ENCODE measurements at regions not wholly inside any gene's neighbourhood (a gene's known extent, or its start where the extent isn't known, plus 50 kb on each side); places are given as distances from the start of the nearest gene placed in this dataset.

- Mint-ChIP-seq H3K4me1 (ENCODE audit: low read depth) (no peaks in the 10 kb centered on the region), H3K27me3 (no peaks in the 10 kb centered on the region), H3K9me3 (no peaks in the 10 kb centered on the region), H3K36me3 (ENCODE audit: low read depth) (no peaks in the 10 kb centered on the region), H3K4me3 (no peak overlapping the region), H3K27ac (no peak overlapping the region)
- intact Hi-C loops (cut with micrococcal nuclease): no loop called here
Observed at GRCh38 chr11:70699294-70700221, 301.2 kb downstream of the CTTN start.

- Mint-ChIP-seq H3K9me3 (no peaks in the 10 kb centered on the region), H3K4me1 (ENCODE audit: low read depth) (no peaks in the 10 kb centered on the region), H3K27ac (no peak overlapping the region), H3K36me3 (ENCODE audit: low read depth) (no peaks in the 10 kb centered on the region), H3K27me3 (no peaks in the 10 kb centered on the region), H3K4me3 (no peak overlapping the region)
- intact Hi-C loops (cut with micrococcal nuclease): no loop called here
Observed at GRCh38 chr11:70700453-70700852, 302.1 kb downstream of the CTTN start.

- H3K9me3 Mint-ChIP-seq: no peaks in the 10 kb centered on the region
- intact Hi-C loops (cut with micrococcal nuclease): no loop called here
- H3K27ac Mint-ChIP-seq: no peak overlapping the region
- no peak overlapping the region for H3K4me3 Mint-ChIP-seq
- no peaks in the 10 kb centered on the region for H3K4me1 Mint-ChIP-seq (ENCODE audit: low read depth)
- H3K36me3 Mint-ChIP-seq (ENCODE audit: low read depth): no peaks in the 10 kb centered on the region
- H3K27me3 Mint-ChIP-seq: no peaks in the 10 kb centered on the region
Observed at GRCh38 chr11:70700871-70701270, 302.5 kb downstream of the CTTN start.

- H3K27me3 Mint-ChIP-seq: no peaks in the 10 kb centered on the region
- no peaks in the 10 kb centered on the region for H3K4me1 Mint-ChIP-seq (ENCODE audit: low read depth)
- no peaks in the 10 kb centered on the region for H3K36me3 Mint-ChIP-seq (ENCODE audit: low read depth)
- no peak overlapping the region for H3K4me3 Mint-ChIP-seq
- no peak overlapping the region for H3K27ac Mint-ChIP-seq
- intact Hi-C loops (cut with micrococcal nuclease): no loop called here
- H3K9me3 Mint-ChIP-seq: no peaks in the 10 kb centered on the region
Observed at GRCh38 chr11:70702040-70702648, 303.8 kb downstream of the CTTN start.

- intact Hi-C loops (cut with micrococcal nuclease): no loop called here
- Mint-ChIP-seq H3K27me3 (no peaks in the 10 kb centered on the region), H3K27ac (no peak overlapping the region), H3K9me3 (no peaks in the 10 kb centered on the region), H3K4me1 (ENCODE audit: low read depth) (no peaks in the 10 kb centered on the region), H3K36me3 (ENCODE audit: low read depth) (no peaks in the 10 kb centered on the region), H3K4me3 (no peak overlapping the region)
Observed at GRCh38 chr11:70703141-70704064, 305.1 kb downstream of the CTTN start.

- no peaks in the 10 kb centered on the region for H3K4me1 Mint-ChIP-seq (ENCODE audit: low read depth)
- no peaks in the 10 kb centered on the region for H3K36me3 Mint-ChIP-seq (ENCODE audit: low read depth)
- H3K4me3 Mint-ChIP-seq: no peak overlapping the region
- H3K27me3 Mint-ChIP-seq: peaks cover 5% of the 10 kb centered on the region
- no peak overlapping the region for H3K27ac Mint-ChIP-seq
- intact Hi-C loops (cut with micrococcal nuclease): no loop called here
- H3K9me3 Mint-ChIP-seq: no peaks in the 10 kb centered on the region
Observed at GRCh38 chr11:70705097-70705496, 306.8 kb downstream of the CTTN start.

GRCh38 chr11:70705930-70706329 lies 307.6 kb downstream of the CTTN start:
- Mint-ChIP-seq H3K4me3 (no peak overlapping the region), H3K27me3 (peaks cover 10% of the 10 kb centered on the region), H3K27ac (no peak overlapping the region), H3K9me3 (no peaks in the 10 kb centered on the region), H3K4me1 (ENCODE audit: low read depth) (no peaks in the 10 kb centered on the region), H3K36me3 (ENCODE audit: low read depth) (no peaks in the 10 kb centered on the region)
- intact Hi-C loops (cut with micrococcal nuclease): no loop called here

- Mint-ChIP-seq H3K4me1 (ENCODE audit: low read depth) (no peaks in the 10 kb centered on the region), H3K36me3 (ENCODE audit: low read depth) (no peaks in the 10 kb centered on the region)
- intact Hi-C loops (cut with micrococcal nuclease): no loop called here
Observed at GRCh38 chr11:70707821-70708220, 309.5 kb downstream of the CTTN start.

GRCh38 chr11:70709596-70709995 lies 311.3 kb downstream of the CTTN start:
- Mint-ChIP-seq H3K27me3 (peaks cover 20% of the 10 kb centered on the region), H3K9me3 (no peaks in the 10 kb centered on the region), H3K27ac (no peak overlapping the region), H3K4me1 (ENCODE audit: low read depth) (no peaks in the 10 kb centered on the region), H3K36me3 (ENCODE audit: low read depth) (no peaks in the 10 kb centered on the region), H3K4me3 (no peak overlapping the region)
- intact Hi-C loops (cut with micrococcal nuclease): no loop called here

More at GRCh38 chr11:70707821-70708220, 309.5 kb downstream of the CTTN start:
- Mint-ChIP-seq H3K27ac (no peak overlapping the region), H3K9me3 (no peaks in the 10 kb centered on the region), H3K4me3 (no peak overlapping the region), H3K27me3 (peaks cover 20% of the 10 kb centered on the region)

- H3K4me1 Mint-ChIP-seq (ENCODE audit: low read depth): no peaks in the 10 kb centered on the region
- no peaks in the 10 kb centered on the region for H3K9me3 Mint-ChIP-seq
- no peaks in the 10 kb centered on the region for H3K36me3 Mint-ChIP-seq (ENCODE audit: low read depth)
- intact Hi-C loops (cut with micrococcal nuclease): no loop called here
- no peak overlapping the region for H3K27ac Mint-ChIP-seq
- H3K4me3 Mint-ChIP-seq: no peak overlapping the region
- peaks cover 21% of the 10 kb centered on the region for H3K27me3 Mint-ChIP-seq
Observed at GRCh38 chr11:70710192-70710591, 311.9 kb downstream of the CTTN start.

GRCh38 chr11:70710601-70711000 lies 312.3 kb downstream of the CTTN start:
- intact Hi-C loops (cut with micrococcal nuclease): no loop called here
- peaks cover 22% of the 10 kb centered on the region for H3K27me3 Mint-ChIP-seq
- H3K27ac Mint-ChIP-seq: no peak overlapping the region
- no peaks in the 10 kb centered on the region for H3K4me1 Mint-ChIP-seq (ENCODE audit: low read depth)
- no peaks in the 10 kb centered on the region for H3K36me3 Mint-ChIP-seq (ENCODE audit: low read depth)
- no peaks in the 10 kb centered on the region for H3K9me3 Mint-ChIP-seq
- no peak overlapping the region for H3K4me3 Mint-ChIP-seq

- H3K27me3 Mint-ChIP-seq: peaks cover 22% of the 10 kb centered on the region
- H3K36me3 Mint-ChIP-seq (ENCODE audit: low read depth): no peaks in the 10 kb centered on the region
- H3K4me1 Mint-ChIP-seq (ENCODE audit: low read depth): no peaks in the 10 kb centered on the region
- H3K4me3 Mint-ChIP-seq: no peak overlapping the region
- intact Hi-C loops (cut with micrococcal nuclease): no loop called here
- no peak overlapping the region for H3K27ac Mint-ChIP-seq
- no peaks in the 10 kb centered on the region for H3K9me3 Mint-ChIP-seq
Observed at GRCh38 chr11:70711095-70711910, 313.0 kb downstream of the CTTN start.

GRCh38 chr11:70711911-70712185 lies 313.5 kb downstream of the CTTN start:
- intact Hi-C loops (cut with micrococcal nuclease): no loop called here
- Mint-ChIP-seq H3K9me3 (no peaks in the 10 kb centered on the region), H3K4me1 (ENCODE audit: low read depth) (no peaks in the 10 kb centered on the region), H3K27me3 (peaks cover 25% of the 10 kb centered on the region), H3K27ac (no peak overlapping the region), H3K36me3 (ENCODE audit: low read depth) (no peaks in the 10 kb centered on the region), H3K4me3 (no peak overlapping the region)
